MG63 (cell line): ENCODE measurements at regions not wholly inside any gene's neighbourhood (a gene's known extent, or its start where the extent isn't known, plus 50 kb on each side); places are given as distances from the start of the nearest gene placed in this dataset.
"Not testable (repeated sequence)": the region's sequence is repeated elsewhere in the genome, so short reads cannot be mapped to it uniquely, and the experiment has no call there.

Experiments
- DNase-seq: peaks from one replicate; pipeline ENCODE4 v3.0.0-alpha.2; 2020
- H3K27me3 ChIP-seq: fragments of 250-450 bp; sonication (Bioruptor Pico); 2 replicates; pipeline ENCODE4 v1.5.1; 2020; ENCODE audit warnings: mild to moderate bottlenecking, moderate library complexity
- H3K36me3 ChIP-seq: fragments of 250-450 bp; sonication (Bioruptor Pico); 2 replicates; pipeline ENCODE4 v1.5.1; 2020; ENCODE audit warnings: mild to moderate bottlenecking, moderate library complexity
- H3K4me3 ChIP-seq: fragments of 250-450 bp; sonication (Bioruptor Pico); 2 replicates; pipeline ENCODE4 v1.5.1; 2020; ENCODE audit warnings: mild to moderate bottlenecking, moderate library complexity
- H3K9me3 ChIP-seq: fragments of 250-450 bp; sonication (Bioruptor Pico); 2 replicates; pipeline ENCODE4 v1.5.1; 2020; ENCODE audit warnings: mild to moderate bottlenecking, moderate library complexity

GRCh38 chr11:71326328-71326940 lies 74.1 kb upstream of the SHANK2 start:
- Histone ChIP-seq H3K9me3 (no peaks in the 10 kb centered on the region), H3K27me3 (no peaks in the 10 kb centered on the region), H3K4me3 (no peak overlapping the region), H3K36me3 (no peaks in the 10 kb centered on the region)
- no peak for DNase-seq

- H3K27me3 ChIP-seq = no peaks in the 10 kb centered on the region
- H3K4me3 ChIP-seq = no peak overlapping the region
- no peaks in the 10 kb centered on the region for H3K36me3 ChIP-seq
- H3K9me3 ChIP-seq = no peaks in the 10 kb centered on the region
- no peak for DNase-seq
These were observed 73.3 kb upstream of the SHANK2 start for GRCh38 chr11:71325418-71326327.

GRCh38 chr11:71324788-71325417 lies 72.5 kb upstream of the SHANK2 start:
- no peak overlapping the region for H3K4me3 ChIP-seq
- H3K27me3 ChIP-seq = no peaks in the 10 kb centered on the region
- H3K36me3 ChIP-seq = no peaks in the 10 kb centered on the region
- DNase-seq = no peak
- no peaks in the 10 kb centered on the region for H3K9me3 ChIP-seq

GRCh38 chr11:71323876-71324526 lies 71.6 kb upstream of the SHANK2 start:
- H3K9me3 ChIP-seq = no peaks in the 10 kb centered on the region
- no peaks in the 10 kb centered on the region for H3K36me3 ChIP-seq
- no peak overlapping the region for H3K4me3 ChIP-seq
- no peak for DNase-seq
- H3K27me3 ChIP-seq = no peaks in the 10 kb centered on the region

DNA sequence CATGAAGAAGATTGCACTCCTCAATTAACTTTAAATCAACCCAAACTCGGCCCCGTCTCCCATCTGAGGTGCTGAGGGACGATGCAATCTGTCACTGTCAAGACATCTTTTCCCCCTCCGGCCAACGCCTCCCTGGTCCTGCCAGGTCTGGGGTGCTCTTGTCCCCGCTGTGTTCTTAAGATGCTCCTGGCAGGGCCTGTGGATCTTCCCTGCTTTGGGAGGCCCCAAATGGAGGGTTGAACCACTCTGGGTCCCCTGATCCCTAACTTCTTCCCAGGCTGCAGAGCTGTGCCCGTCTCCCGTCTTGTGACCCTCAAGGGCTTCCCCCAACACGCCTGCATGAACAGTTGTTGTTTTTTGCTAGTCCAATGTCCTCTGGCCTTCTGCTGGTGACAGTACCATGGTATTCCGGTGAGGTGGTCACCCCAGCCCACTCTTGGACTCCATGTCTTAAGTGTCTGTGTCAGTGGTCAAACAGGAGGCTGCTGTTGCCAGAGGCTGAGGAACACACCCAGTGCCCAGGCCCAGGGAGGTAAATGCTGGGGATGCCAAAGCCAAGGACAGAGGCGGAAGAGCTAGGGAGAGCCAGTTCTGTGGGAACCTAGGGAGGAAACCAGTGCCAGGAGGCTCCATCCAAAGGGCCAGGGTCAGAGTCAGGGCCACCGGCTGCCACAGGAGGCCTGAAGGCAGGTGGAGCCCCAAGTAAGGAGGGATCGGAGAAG lies 70.6 kb upstream of the SHANK2 start:
- no peaks in the 10 kb centered on the region; the same call in 1 of the 2 replicates for H3K9me3 ChIP-seq
- DNase-seq = no peak
- H3K36me3 ChIP-seq = no peaks in the 10 kb centered on the region
- H3K4me3 ChIP-seq = no peak overlapping the region
- H3K27me3 ChIP-seq = no peaks in the 10 kb centered on the region

DNA sequence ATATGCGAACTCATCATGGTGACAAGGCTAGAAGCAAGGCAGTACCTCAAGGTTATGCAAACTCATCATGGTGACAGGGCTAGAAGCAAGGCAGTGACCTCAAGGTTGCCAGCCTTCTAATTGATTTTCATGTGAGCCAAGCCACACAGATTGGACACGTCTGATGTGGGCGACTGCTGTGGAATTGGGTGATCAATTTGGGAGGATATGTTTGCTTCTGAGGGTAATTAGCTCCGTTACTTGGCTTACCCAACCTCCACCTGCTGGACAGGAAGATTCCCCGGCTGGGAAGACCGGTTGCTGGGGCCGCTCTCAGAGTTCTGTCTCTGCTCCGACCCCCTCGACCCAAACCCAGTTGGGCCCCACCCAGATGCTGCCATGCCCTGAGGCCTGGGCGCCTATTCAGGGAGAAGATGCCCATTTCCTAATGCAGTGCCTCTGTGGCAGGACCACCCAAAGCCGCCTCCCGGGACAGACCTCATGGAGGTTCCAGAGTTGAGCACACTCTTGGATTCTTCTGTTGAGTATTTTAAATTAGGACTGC lies 69.9 kb upstream of the SHANK2 start:
- Histone ChIP-seq H3K36me3 (no peaks in the 10 kb centered on the region), H3K9me3 (peaks cover 5% of the 10 kb centered on the region; the same call in 1 of the 2 replicates), H3K4me3 (no peak overlapping the region), H3K27me3 (peaks cover 3% of the 10 kb centered on the region; the same call in 1 of the 2 replicates)
- DNase-seq = no peak

GRCh38 chr11:71321433-71322191 lies 69.2 kb upstream of the SHANK2 start:
- no peak for DNase-seq
- no peaks in the 10 kb centered on the region for H3K36me3 ChIP-seq
- no peak overlapping the region for H3K4me3 ChIP-seq
- H3K27me3 ChIP-seq = peaks cover 3% of the 10 kb centered on the region; the same call in 1 of the 2 replicates
- peaks cover 6% of the 10 kb centered on the region; the same call in 1 of the 2 replicates for H3K9me3 ChIP-seq

- Histone ChIP-seq H3K4me3 (no peak overlapping the region), H3K36me3 (no peaks in the 10 kb centered on the region), H3K27me3 (peaks cover 3% of the 10 kb centered on the region; the same call in 1 of the 2 replicates), H3K9me3 (peaks cover 18% of the 10 kb centered on the region)
- no peak for DNase-seq
These were observed 64.3 kb upstream of the SHANK2 start for GRCh38 chr11:71316701-71317100.

GRCh38 chr11:71312616-71313015 lies 60.2 kb upstream of the SHANK2 start:
- not testable (repeated sequence) for H3K4me3 ChIP-seq, H3K36me3 ChIP-seq, H3K27me3 ChIP-seq, DNase-seq
- H3K9me3 ChIP-seq = peaks cover 15% of the 10 kb centered on the region

GRCh38 chr11:71311928-71312510 lies 59.6 kb upstream of the SHANK2 start:
- Histone ChIP-seq H3K36me3 (no peaks in the 10 kb centered on the region), H3K27me3 (no peaks in the 10 kb centered on the region), H3K9me3 (peaks cover 12% of the 10 kb centered on the region), H3K4me3 (no peak overlapping the region)
- DNase-seq = no peak

DNA sequence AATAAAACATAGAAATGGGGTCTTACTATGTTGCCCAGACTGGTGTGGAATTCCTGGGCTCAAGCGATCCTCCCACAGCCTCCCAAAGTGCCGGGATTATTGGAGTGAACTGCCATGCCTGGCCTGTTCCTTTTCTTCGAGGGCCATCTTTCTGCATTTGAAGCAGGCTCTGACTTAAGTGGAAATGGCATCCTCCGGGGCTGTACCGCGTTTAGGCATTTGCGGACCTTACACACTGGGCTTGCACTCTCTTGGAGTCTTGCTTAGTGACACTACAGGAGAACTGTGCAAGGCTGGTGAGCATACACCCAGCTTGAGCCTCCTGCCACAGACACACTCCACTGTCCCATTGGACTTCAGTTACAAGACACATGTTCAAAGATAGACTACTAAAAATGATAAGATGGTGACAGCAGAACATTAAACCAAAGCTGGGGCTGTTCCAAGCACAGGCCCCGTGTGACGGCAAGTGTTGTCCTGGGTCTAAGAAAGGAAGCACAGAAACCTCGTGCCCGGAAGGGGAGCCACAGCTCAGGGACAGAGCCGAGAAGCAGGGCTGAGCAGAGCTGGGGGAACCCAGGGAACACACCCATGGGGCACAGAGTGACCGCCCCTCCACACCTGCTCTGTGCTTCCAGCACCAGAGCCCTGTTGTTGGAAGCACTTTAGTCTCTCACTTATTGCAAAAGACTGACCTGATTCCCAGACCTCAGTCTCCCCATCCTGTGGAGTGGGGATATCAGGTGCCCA lies 59.0 kb upstream of the SHANK2 start:
- peaks cover 10% of the 10 kb centered on the region for H3K9me3 ChIP-seq
- no peak overlapping the region for H3K4me3 ChIP-seq
- no peaks in the 10 kb centered on the region for H3K36me3 ChIP-seq
- no peak for DNase-seq
- no peaks in the 10 kb centered on the region for H3K27me3 ChIP-seq

- H3K9me3 ChIP-seq = peaks cover 2% of the 10 kb centered on the region; the same call in 1 of the 2 replicates
- no peak overlapping the region for H3K4me3 ChIP-seq
- no peaks in the 10 kb centered on the region for H3K27me3 ChIP-seq
- no peaks in the 10 kb centered on the region for H3K36me3 ChIP-seq
- DNase-seq = no peak
These were observed 57.8 kb upstream of the SHANK2 start for GRCh38 chr11:71310184-71310583.

- Histone ChIP-seq H3K4me3 (no peak overlapping the region), H3K36me3 (no peaks in the 10 kb centered on the region), H3K27me3 (no peaks in the 10 kb centered on the region), H3K9me3 (peaks cover under 1% of the 10 kb centered on the region; the same call in 1 of the 2 replicates)
- no peak for DNase-seq
These were observed 57.2 kb upstream of the SHANK2 start for GRCh38 chr11:71309611-71310010.

DNA sequence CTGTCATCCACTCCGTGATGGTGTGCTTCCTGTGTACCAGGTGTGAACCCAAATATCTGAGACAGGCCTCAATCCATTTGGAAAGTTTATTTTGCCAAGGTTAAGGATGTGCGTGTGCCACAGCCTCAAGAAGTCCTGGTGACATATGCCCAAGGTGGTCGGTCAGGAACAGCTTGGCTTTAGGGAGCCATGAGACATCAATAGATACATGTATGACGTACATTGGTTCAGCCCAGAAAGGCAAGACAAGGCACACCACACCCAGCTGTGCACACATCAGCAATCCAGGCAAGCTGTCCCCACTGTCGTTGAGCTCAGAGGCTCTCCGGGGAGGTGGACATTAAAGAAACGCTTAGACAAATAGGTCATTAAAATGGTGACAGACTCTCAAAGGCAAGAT lies 56.8 kb upstream of the SHANK2 start:
- no peaks in the 10 kb centered on the region for H3K27me3 ChIP-seq

More for the DNA sequence above, 56.8 kb upstream of the SHANK2 start:
- H3K4me3 ChIP-seq = no peak overlapping the region
- no peaks in the 10 kb centered on the region for H3K9me3 ChIP-seq
- no peak for DNase-seq
- no peaks in the 10 kb centered on the region for H3K36me3 ChIP-seq
